ENCODE measurements at regions not wholly inside any gene's neighbourhood (a gene's known extent, or its start where the extent isn't known, plus 50 kb on each side); places are given as distances from the start of the nearest gene placed in this dataset.

DNA sequence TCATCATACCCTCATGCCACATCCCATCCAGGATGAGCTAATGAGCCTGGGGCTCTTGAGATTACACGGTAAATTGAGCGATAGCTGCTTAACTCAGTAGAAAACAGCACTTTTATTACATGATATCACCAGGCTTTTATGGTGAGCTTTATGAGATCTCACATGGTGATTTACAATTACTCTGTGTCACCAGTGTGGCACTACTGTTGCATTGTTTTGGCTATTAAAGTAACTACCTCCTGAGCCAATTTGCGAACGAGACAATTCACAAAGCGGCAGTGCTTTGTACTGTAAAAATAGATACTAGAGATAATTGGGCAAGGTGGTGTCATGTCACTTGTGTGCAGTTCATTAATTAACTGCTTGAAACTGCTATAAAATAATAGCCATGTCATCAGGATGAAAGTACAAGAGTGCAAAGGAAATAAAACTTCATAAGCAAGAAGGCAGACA, 767.7 kb upstream of the ADGRL2 start:
- TF ChIP-seq, protein P1, sequence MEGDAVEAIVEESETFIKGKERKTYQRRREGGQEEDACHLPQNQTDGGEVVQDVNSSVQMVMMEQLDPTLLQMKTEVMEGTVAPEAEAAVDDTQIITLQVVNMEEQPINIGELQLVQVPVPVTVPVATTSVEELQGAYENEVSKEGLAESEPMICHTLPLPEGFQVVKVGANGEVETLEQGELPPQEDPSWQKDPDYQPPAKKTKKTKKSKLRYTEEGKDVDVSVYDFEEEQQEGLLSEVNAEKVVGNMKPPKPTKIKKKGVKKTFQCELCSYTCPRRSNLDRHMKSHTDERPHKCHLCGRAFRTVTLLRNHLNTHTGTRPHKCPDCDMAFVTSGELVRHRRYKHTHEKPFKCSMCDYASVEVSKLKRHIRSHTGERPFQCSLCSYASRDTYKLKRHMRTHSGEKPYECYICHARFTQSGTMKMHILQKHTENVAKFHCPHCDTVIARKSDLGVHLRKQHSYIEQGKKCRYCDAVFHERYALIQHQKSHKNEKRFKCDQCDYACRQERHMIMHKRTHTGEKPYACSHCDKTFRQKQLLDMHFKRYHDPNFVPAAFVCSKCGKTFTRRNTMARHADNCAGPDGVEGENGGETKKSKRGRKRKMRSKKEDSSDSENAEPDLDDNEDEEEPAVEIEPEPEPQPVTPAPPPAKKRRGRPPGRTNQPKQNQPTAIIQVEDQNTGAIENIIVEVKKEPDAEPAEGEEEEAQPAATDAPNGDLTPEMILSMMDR (IDR thresholded peaks at IDR 0.05; ENCODE audit: insufficient read depth, low read length, poor library complexity, severe bottlenecking): no peak
- no peak for TF ChIP-seq EZH2phosphoT487 (conservative IDR thresholded peaks at IDR 0.05; ENCODE audit: low read length)

Measured in SU-DHL-6 (cell line).